GM18511 (cell line): ENCODE measurements at regions not wholly inside any gene's neighbourhood (a gene's known extent, or its start where the extent isn't known, plus 50 kb on each side); places are given as distances from the start of the nearest gene placed in this dataset.
"Not testable (repeated sequence)": the region's sequence is repeated elsewhere in the genome, so short reads cannot be mapped to it uniquely, and the experiment has no call there.

Experiments
- ATAC-seq: cut with Tn5 transposase; IDR thresholded peaks from one replicate; pipeline ENCODE4 v1.9.1; 2021; ENCODE audit warnings: mild to moderate bottlenecking, moderate library complexity; ENCODE audit not compliant: unreplicated experiment

DNA sequence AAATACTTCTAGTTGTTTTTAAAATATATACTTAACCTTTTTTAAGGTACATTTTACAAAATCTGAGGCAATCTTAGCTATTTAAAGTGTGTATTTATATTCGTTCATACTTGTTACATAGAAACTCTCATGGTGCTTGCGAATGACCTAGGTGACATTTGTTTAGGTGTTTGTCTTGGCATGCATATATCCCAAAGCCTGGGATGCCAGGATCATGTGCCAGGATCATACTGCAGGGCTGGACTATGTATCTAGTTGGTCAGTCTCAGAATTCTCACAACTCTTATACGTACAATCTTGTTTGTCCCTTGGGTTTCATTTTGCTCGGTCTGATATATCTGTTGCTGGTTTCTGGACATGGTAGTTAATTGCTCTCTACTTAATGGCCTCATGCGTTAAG is 109.9 kb upstream of the WIPF3 start:
- ATAC-seq, result not testable (repeated sequence)

DNA sequence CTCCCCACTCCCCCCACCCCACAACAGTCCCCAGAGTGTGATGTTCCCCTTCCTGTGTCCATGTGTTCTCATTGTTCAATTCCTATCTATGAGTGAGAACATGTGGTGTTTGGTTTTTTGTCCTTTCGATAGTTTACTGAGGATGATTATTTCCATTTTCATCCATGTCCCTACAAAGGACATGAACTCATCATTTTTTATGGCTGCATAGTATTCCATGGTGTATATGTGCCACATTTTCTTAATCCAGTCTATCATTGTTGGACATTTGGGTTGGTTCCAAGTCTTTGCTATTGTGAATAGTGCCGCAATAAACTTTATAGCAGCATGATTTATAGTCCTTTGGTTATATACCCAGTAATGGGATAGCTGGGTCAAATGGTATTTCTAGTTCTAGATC is 106.6 kb upstream of the WIPF3 start:
- not testable (repeated sequence) for ATAC-seq

DNA sequence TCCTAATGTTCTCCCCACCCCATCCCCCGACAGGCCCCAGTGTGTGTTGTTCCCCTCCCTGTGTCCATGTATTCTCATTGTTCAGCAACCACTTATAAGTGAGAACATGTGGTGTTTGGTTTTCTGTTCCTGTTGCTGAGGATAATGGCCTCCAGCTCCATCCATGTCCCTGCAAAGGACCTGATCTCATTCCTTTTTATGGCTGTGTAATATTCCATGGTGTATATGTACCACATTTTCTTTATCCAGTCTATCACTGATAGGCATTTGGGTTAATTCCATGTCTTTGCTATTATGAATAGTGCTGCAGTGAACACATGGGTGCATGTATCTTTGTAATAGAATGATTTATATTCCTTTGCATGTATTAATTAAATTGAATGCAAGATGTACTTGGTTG is 104.8 kb upstream of the WIPF3 start:
- ATAC-seq, result not testable (repeated sequence)

DNA sequence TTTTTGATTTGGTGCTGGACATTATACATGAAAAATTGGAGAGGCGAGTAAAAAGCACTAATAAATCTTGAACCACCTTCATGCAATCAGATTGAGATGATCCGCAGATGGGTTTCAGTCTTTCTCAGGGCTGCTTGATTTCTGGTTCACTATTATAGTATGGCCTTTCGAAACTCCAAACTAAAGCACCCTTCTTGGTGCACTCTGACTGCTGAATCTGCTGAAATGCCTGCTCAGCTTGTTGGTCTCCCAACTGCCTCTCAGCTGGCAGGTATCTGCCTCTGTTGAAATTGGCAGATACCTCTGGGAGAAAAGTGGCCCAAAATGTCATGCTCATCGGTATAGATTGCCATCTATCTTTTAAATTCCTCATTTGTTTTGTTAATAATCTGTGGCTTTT is 102.5 kb upstream of the WIPF3 start:
- ATAC-seq, result not testable (repeated sequence)

DNA sequence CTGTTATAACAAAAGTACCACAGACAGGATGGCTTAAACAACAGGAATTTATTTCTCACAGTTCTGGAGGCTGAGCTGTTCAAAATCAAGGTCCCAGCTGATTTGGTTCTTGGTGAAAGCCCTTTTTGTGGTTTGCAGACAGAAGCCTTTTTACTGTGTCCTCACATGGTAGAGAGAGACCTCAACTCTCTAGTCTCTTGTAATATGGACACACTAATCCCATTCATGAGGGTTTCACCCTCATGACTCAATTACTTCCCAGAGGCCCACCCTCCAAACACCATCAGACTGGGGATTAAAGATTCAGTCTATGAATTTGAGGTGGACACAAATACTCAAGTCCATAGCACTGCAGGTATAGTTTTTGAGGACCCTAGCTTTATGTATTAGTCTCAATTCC is 97.3 kb upstream of the WIPF3 start:
- ATAC-seq, result not testable (repeated sequence)

DNA sequence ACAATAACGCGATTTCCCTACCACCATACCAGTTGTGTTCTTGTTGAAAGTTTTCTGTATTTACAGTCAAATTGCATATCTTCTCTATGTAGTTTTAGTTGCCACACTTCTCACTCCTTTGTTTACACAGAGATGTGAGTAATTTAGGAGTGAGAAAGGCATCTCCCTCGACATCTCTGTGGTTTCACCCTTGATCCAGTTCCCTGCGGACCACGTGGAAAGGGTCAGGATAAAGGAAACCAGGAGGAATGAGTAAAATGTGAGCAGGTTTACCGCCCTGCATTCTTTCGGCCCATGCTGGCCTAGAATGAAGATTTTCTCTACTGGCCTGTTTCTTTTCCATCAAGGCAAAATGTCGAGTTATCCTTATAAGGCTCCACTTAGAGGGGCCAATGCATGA is 83.2 kb upstream of the WIPF3 start:
- not testable (repeated sequence) for ATAC-seq

DNA sequence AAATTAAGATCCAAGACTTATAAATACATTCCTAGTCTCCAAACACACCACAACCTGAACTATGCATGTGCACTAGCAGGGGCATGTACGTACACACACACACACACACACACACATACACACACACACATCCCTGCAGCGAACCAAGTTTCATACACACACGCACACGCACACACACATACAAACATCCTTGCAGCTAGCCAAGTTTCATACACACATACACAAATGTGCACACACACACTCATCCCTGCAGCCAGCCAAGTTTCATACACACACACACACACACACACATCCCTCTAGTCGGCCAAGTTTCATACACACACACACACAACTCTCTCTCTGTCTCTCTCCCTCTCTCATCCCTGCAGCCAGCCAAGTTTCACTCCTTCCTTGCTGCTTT is 82.7 kb upstream of the WIPF3 start:
- ATAC-seq, result no peak

DNA sequence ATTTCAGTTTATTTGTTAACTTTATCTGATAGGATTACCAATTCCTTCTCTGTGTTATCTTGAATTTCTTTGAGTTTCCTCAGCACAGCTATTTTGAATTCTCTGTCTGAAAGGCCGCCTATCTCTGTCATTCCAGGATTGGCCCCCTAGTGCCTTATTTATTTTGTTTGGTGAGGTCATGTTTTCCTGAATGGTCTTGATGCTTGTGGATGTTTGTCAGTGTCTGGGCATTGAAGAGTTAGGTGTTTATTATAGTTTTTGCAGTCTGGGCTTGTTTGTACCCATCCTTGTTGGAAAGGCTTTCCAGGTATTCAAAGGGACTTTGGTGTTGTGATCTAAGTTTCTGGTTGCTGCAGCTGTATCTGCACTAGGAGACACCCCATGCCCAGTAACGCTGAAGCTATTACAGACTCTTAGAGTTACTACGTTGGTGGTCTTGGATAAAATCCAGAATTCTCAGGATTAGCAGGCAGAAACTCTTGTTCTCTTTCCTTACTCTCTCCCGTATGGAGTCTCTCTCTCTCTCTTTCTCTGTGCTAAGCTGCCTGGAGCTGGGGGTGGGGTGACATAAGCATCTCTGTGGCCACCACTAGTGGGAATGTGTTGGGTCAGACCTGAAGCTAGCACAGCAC is 76.7 kb upstream of the WIPF3 start:
- not testable (repeated sequence) for ATAC-seq

DNA sequence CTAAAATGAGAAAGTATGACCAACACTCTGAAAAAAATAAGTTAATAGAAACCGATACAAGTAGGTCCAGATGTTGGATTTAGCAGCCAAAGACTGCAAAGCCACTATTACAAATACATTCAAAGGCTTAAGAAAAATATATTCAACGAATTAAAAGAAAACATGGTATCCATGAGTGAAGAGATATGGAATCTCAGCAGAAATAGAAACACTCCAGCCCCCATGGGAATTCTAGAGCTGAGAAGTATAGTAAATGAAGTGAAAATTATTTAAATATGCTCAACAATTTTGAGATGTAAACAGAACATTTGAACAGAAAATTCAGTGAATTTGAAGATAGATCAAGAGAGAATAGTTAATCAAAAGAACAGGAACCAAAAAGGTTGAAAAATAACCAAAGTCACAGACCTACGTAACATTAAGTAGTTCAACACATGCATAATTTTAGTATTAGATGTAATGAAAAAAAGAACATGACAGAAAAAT is 72.0 kb upstream of the WIPF3 start:
- no peak for ATAC-seq

DNA sequence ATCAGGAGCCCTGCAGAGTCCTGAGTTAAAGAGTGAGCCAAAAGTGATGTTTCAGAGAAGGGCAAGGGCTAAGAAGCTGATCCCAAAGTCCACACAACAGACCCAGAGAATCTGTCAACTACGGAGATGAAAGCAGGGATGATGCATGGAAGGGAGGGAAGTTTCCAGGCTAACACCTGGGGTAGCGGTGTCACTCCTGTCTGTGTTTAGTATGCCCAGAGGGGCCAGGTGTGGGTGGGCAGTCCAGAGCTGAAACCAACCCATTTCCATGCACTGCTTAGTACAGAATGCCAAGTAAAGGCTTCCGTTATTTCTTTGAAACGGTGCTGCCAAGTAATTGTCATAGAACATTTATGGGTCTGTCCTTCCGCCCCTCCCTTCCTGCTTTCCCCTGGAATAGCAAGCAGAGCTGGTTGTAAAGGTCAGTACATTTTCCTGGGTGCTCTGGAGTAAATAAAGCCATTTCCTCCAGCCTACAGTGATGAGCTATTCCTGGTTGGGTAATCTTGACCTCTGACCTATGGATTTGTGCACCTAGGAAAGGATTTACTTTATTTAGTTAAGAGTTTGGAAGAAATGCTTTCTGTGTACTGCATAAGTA is 58.6 kb upstream of the WIPF3 start:
- not testable (repeated sequence) for ATAC-seq

DNA sequence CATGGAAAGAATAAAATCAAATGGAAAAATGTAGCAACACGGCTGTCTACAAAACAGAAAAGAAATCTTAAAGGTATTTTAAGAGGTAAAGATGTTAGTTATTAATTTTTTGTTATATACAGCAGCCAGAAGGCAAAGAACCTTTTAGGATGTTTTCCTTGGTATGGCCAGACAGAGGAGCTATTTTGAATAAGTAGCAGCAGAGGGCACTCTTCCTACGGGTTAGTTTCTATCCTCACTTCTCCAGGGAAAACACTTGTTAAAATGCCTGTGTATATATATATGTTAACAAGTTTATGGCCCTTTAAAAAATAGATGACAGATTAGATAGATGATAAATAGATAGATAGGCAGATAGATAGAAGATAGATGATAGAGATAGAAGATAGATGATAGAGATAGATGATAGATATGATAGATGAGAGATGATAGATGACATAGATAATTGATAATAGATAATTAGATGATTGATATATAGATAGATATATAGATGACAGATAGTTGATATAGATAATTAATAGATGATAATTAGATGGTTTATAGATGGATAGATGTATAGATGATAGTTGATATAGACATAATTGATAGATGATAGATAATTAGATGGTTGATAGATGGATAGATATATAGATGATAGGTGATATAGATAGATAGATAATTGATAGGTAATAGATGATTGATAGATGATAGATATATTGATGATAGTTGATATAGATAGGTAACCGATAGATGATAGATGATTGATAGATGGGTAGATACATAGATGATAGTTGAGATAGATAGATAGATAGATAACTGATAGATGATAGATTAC is 57.8 kb upstream of the WIPF3 start:
- no peak for ATAC-seq

DNA sequence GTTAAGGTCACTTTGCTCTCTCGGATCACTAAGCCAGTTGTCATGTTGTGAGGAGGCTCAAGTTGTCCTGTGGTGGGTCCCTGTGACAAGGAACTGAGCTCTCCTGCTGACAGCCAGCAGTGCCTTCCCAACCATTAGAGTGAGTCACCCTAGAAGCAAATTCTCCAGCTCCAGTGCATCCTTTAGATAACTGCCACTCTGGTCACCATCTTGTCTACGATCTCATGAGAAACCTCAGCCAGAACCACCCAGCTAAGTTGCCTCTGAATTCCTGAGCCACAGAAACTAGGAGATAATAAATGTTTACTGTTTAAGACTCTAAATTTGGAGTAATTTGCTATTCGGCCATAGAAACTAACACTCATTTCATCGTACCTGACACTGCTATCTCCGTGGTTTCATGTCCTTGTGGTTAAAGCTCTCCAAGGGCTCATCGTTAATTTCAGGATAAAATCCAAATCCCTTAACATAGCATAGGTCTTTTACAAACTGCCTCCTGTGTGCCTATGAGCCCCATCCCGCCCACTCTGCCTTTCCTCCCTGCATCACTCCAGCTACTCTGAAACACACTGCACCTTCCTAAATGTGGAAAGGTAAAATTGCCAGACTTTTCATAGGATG is 56.5 kb upstream of the WIPF3 start:
- no peak for ATAC-seq

DNA sequence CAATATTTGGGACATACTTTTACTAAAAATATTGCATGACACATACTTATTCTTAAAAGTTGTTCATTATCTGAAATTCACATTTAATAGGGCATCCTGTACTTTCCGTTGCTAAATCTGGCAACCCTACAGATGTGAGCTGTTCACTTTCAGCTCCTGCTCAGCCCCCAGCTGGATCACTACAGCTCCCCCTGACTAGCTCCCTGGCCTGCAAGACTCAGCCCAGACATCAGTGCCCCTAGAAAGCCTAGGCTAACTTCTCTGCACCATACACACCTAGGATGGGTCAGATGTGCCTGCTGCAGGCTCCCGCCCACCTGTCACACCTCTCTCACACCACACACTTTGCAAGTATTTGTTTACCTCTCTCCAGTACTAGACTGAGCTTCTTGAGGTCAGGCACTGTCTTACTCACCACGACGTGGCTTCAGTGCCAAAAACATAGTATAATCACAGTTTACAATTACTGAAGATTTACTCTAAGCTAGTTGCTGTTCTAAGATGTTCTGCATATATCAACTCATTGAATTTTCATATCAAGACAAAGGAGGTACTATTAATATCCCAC is 55.9 kb upstream of the WIPF3 start:
- not testable (repeated sequence) for ATAC-seq

DNA sequence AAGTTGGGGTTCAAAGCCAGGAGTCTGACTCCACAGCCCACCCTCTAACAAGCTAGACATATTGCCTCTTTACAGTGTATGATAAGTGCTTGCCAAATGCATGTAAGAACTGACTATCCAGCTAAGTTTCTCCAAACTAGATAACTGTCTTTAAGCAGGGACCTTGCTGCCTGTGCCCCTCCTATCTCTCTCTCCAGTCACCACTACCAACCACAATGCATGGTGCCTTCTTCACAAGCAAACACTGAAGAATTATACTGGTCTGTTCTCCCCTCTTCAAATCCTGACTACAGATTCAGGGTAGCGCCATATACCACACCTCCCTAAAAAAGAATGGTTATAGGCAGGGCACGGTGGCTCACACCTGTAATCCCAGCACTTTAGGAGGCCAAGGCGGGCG is 55.3 kb upstream of the WIPF3 start:
- ATAC-seq, result not testable (repeated sequence)

DNA sequence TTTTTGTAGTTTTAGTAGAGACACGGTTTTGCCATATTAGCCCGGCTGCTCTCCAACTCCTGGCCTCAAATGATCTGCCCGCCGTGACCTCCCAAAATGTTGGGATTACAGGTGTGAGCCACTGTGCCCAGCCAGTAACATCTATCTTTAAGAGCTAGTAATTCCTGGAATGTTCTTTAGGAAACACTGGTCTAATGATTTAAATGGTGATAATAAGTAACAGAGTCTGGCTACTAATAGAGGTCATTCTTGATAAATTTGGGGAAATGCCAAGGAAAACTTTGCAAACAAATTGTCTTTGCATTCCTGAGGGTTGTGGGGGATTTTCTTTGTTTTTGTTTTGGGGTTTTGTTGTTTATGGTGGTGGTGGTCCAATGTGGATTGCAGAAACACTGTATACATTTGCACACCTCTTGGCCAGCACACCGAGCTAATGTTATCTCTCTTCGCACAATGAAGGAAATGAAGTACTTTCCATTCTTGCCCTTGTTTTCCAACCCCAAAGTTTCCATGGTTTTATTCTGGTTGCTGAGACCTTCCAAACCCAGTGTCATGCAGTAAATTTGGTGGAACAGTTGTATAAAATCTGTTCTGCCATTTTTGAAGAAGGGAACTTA is 51.3 kb upstream of the WIPF3 start:
- ATAC-seq, result no peak
